Endothelial cell (in vitro differentiated cells): ENCODE measurements at regions not wholly inside any gene's neighbourhood (a gene's known extent, or its start where the extent isn't known, plus 50 kb on each side); places are given as distances from the start of the nearest gene placed in this dataset.
A peak's percentile ranks its signal among the peaks of the same experiment; 100 is the strongest.

Experiments
- DNase-seq: peaks from one replicate; pipeline ENCODE4 v3.0.0; 2021; ENCODE audit warnings: low spot score
- H3K27ac Mint-ChIP-seq: one replicate; pipeline ENCODE4 v1.8.0; 2021; ENCODE audit warnings: mixed read lengths, inconsistent platforms; ENCODE audit not compliant: unreplicated experiment
- H3K27me3 Mint-ChIP-seq: one replicate; pipeline ENCODE4 v1.8.0; 2021; ENCODE audit warnings: mild to moderate bottlenecking, moderate library complexity, mixed read lengths, inconsistent platforms; ENCODE audit not compliant: unreplicated experiment
- H3K36me3 Mint-ChIP-seq: one replicate; pipeline ENCODE4 v1.8.0; 2021; ENCODE audit warnings: mild to moderate bottlenecking, low read depth, mixed read lengths, inconsistent platforms; ENCODE audit not compliant: unreplicated experiment
- H3K4me1 Mint-ChIP-seq: one replicate; pipeline ENCODE4 v1.8.0; 2021; ENCODE audit warnings: mild to moderate bottlenecking, mixed read lengths, inconsistent platforms; ENCODE audit not compliant: unreplicated experiment
- H3K4me3 Mint-ChIP-seq: one replicate; pipeline ENCODE4 v1.8.0; 2021; ENCODE audit warnings: mild to moderate bottlenecking, mixed read lengths, inconsistent platforms; ENCODE audit not compliant: unreplicated experiment
- H3K9me3 Mint-ChIP-seq: one replicate; pipeline ENCODE4 v1.8.0; 2021; ENCODE audit warnings: mixed read lengths, inconsistent platforms; ENCODE audit not compliant: unreplicated experiment
- TF ChIP-seq, protein P1 (sequence below): fragments of 200-600 bp; sonication (generic); IDR thresholded peaks from one replicate; pipeline ENCODE4 v1.5.0; 2021; ENCODE audit warnings: antibody characterized with exemption; ENCODE audit not compliant: unreplicated experiment

- H3K27ac Mint-ChIP-seq, result no peak overlapping the region
- TF ChIP-seq, protein P1, sequence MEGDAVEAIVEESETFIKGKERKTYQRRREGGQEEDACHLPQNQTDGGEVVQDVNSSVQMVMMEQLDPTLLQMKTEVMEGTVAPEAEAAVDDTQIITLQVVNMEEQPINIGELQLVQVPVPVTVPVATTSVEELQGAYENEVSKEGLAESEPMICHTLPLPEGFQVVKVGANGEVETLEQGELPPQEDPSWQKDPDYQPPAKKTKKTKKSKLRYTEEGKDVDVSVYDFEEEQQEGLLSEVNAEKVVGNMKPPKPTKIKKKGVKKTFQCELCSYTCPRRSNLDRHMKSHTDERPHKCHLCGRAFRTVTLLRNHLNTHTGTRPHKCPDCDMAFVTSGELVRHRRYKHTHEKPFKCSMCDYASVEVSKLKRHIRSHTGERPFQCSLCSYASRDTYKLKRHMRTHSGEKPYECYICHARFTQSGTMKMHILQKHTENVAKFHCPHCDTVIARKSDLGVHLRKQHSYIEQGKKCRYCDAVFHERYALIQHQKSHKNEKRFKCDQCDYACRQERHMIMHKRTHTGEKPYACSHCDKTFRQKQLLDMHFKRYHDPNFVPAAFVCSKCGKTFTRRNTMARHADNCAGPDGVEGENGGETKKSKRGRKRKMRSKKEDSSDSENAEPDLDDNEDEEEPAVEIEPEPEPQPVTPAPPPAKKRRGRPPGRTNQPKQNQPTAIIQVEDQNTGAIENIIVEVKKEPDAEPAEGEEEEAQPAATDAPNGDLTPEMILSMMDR, result no peak
- H3K4me3 Mint-ChIP-seq, result peak overlapping the region; percentile 17
- H3K9me3 Mint-ChIP-seq, result no peaks in the 10 kb centered on the region
- H3K27me3 Mint-ChIP-seq, result peaks cover 7% of the 10 kb centered on the region
- peaks cover 10% of the 10 kb centered on the region for H3K36me3 Mint-ChIP-seq
- DNase-seq, result no peak
- no peaks in the 10 kb centered on the region for H3K4me1 Mint-ChIP-seq
Measured at GRCh38 chr5:3352711-3353110, 242.9 kb upstream of the IRX1 start.

GRCh38 chr5:3351581-3352442 is 243.8 kb upstream of the IRX1 start:
- DNase-seq, result no peak
- Mint-ChIP-seq H3K4me3 (no peak overlapping the region), H3K27me3 (peaks cover 7% of the 10 kb centered on the region), H3K9me3 (no peaks in the 10 kb centered on the region), H3K36me3 (peaks cover 10% of the 10 kb centered on the region), H3K27ac (no peak overlapping the region), H3K4me1 (no peaks in the 10 kb centered on the region)
- TF ChIP-seq, protein P1, result no peak

DNA sequence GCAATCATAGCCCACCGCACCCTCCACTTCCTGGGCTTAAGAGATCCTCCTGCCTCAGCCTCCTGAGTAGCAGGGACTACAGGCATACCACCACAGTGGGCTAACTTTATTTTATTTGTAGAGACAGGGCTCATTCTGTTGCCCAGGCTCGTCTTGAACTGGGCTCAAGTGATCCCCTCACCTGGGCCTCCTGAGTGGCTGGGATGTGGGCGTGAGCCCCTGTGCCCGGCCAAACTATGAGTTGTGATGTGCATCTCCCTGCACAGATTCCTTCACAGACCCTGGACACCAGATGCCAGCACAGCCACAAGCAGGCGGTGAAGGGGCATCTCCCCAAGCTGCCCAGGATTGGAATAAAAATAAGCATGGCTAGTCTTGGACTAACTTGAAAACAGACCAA is 244.9 kb upstream of the IRX1 start:
- H3K4me3 Mint-ChIP-seq, result no peak overlapping the region
- DNase-seq, result no peak
- H3K4me1 Mint-ChIP-seq, result no peaks in the 10 kb centered on the region
- H3K36me3 Mint-ChIP-seq, result peaks cover 10% of the 10 kb centered on the region
- H3K9me3 Mint-ChIP-seq, result no peaks in the 10 kb centered on the region
- no peak overlapping the region for H3K27ac Mint-ChIP-seq
- TF ChIP-seq, protein P1, result no peak
- peaks cover 7% of the 10 kb centered on the region for H3K27me3 Mint-ChIP-seq

DNA sequence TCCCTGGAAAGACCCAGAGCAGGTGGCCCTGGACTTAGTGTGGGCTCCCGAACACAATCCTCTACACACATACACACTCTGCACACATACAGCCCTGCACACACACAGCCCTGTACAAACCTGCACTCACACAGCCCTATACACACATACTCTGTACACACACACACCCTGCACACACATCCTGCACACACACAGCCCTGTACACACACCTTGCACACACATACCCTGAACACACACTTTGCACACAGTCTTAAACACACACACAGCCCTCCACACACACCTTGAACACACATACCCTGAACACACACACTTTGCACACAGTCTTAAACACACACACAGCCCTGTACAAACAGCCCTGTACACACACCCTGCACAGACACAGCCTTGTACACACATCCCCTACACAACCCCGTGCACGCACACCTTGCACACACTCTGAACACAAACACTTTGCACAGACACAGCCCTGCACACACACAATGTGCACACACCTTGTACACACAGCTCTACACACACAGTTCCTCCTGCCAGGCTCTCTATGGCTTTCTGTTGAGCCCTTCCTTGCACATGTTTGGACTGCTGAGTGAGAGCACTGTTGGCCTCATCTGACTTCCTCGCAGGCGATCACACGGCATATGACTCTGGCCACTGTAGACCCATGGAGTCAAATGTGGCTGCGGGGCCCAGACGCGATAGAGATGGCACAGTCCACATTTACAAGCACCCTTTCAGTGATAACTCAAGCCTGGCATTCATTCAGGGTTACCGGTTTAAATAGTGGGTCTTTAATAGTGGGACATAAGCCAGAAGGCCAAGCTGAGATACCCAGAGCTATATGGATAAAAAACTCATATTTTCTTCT is 245.7 kb upstream of the IRX1 start:
- Mint-ChIP-seq H3K27ac (no peak overlapping the region), H3K27me3 (peaks cover 7% of the 10 kb centered on the region), H3K4me3 (peak overlapping the region; percentile 48), H3K9me3 (no peaks in the 10 kb centered on the region), H3K4me1 (no peaks in the 10 kb centered on the region), H3K36me3 (peaks cover 10% of the 10 kb centered on the region)
- DNase-seq, result no peak
- TF ChIP-seq, protein P1, result no peak
